Esophagus muscularis mucosa (tissue), 4 donors: ENCODE measurements at regions not wholly inside any gene's neighbourhood (a gene's known extent, or its start where the extent isn't known, plus 50 kb on each side); places are given as distances from the start of the nearest gene placed in this dataset.

ENCODE experiments used
- DNase-seq: peaks from one replicate; pipeline ENCODE4 v3.0.0-alpha.2; 2017; ENCODE audit errors: extremely low spot score
- H3K27ac ChIP-seq, 4 donors: fragments of 200-600 bp; sonication (generic); replicated peaks in 1 of 4; 1 replicate in 3 of 4; 2 replicates in 1 of 4; pipeline ENCODE4 v1.5.1; 2016 to 2019; ENCODE audit warnings: mild to moderate bottlenecking in 1 of 4
- H3K27me3 ChIP-seq, 4 donors: fragments of 200-600 bp; sonication (generic); one replicate each; pipeline versions ENCODE4 v1.5.1 to v1.6.0; 2016 to 2019
- H3K36me3 ChIP-seq, 4 donors: fragments of 200-600 bp; sonication (generic); one replicate each; pipeline ENCODE4 v1.5.1; 2016 to 2019
- H3K4me1 ChIP-seq, 4 donors: fragments of 200-600 bp; sonication (generic); one replicate each; pipeline ENCODE4 v1.5.1; 2016 to 2019
- H3K4me3 ChIP-seq, 4 donors: fragments of 200-600 bp; sonication (generic); 1 replicate in 2 of 4; 2 replicates in 2 of 4; pipeline ENCODE4 v1.5.1; 2016 to 2019; ENCODE audit warnings: mild to moderate bottlenecking in 4 of 4, moderate library complexity in 1 of 4
- H3K9me3 ChIP-seq, 4 donors: fragments of 200-600 bp; sonication (generic); 1 replicate in 3 of 4; 2 replicates in 1 of 4; pipeline ENCODE4 v1.5.1; 2016 to 2019
- EP300 ChIP-seq: sonication (generic); formaldehyde crosslinking; IDR thresholded peaks from one replicate; pipeline ENCODE4 v1.6.1; 2017; ENCODE audit warnings: antibody characterized with exemption
- POLR2A ChIP-seq: fragments of 450-650 bp; IDR thresholded peaks from one replicate; pipeline ENCODE4 v1.6.1; 2017; ENCODE audit warnings: antibody characterized with exemption, moderate library complexity, mild to moderate bottlenecking, low read depth
- POLR2AphosphoS5 ChIP-seq, 2 donors: sonication (generic); formaldehyde crosslinking; IDR thresholded peaks; one replicate each; pipeline ENCODE4 v1.6.1; 2017; ENCODE audit warnings: antibody characterized with exemption in 2 of 2
- WGBS: methylation state at CpG from one replicate; pipeline ENCODE4 v1.1.5; 2018; 5-methylcytosine and 5-hydroxymethylcytosine counted together
- intact Hi-C: fragments of 100-400 bp; cut with DNase I; formaldehyde crosslinking; loops from one replicate; pipeline ENCODE4 v1.15.1; 2023
- TF ChIP-seq, protein P1 (sequence below), 3 experiments: fragments of 200-600 bp in 2 of 3; fragments of 450-650 bp in 1 of 3; sonication (generic) in 2 of 3; IDR thresholded peaks; one replicate each; pipeline ENCODE4 v1.5.1; 2017 to 2019; ENCODE audit warnings: antibody characterized with exemption in 3 of 3, mild to moderate bottlenecking in 2 of 3, moderate library complexity in 1 of 3

DNA sequence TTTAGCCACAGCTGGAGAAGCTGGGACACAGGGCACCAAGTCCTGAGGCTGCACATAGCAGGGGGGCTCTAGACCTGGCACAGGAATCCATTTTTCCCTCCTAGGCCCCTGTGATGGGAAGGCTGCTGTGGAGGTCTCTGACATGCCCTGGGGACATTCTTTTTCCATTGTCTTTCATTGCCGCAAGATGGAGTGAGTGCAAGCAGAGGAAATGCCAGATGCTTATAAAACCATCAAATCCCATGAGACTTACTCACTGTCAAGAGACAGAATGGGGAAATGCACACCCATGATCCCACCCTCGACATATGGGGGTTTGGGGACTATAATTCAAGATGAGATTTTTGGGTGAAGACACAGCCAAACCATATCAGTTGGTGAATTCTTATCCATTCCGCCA, 94.7 kb upstream of the FERD3L start:
- Histone ChIP-seq H3K4me1 (no peaks in the 10 kb centered on the region), H3K4me3 (no peak overlapping the region), H3K36me3 (no peaks in the 10 kb centered on the region), H3K27me3 (no peaks in the 10 kb centered on the region), H3K9me3 (peaks cover 0 to 23% (median 12%) of the 10 kb centered on the region in 4 donors), H3K27ac (no peak overlapping the region)
- no peak for DNase-seq
- intact Hi-C loops: no loop called here
- TF ChIP-seq POLR2AphosphoS5 (IDR thresholded peaks at IDR 0.05) (no peak), POLR2A (no peak), EP300 (no peak)
- TF ChIP-seq, protein P1, sequence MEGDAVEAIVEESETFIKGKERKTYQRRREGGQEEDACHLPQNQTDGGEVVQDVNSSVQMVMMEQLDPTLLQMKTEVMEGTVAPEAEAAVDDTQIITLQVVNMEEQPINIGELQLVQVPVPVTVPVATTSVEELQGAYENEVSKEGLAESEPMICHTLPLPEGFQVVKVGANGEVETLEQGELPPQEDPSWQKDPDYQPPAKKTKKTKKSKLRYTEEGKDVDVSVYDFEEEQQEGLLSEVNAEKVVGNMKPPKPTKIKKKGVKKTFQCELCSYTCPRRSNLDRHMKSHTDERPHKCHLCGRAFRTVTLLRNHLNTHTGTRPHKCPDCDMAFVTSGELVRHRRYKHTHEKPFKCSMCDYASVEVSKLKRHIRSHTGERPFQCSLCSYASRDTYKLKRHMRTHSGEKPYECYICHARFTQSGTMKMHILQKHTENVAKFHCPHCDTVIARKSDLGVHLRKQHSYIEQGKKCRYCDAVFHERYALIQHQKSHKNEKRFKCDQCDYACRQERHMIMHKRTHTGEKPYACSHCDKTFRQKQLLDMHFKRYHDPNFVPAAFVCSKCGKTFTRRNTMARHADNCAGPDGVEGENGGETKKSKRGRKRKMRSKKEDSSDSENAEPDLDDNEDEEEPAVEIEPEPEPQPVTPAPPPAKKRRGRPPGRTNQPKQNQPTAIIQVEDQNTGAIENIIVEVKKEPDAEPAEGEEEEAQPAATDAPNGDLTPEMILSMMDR (IDR thresholded peaks at IDR 0.05): no peak
- WGBS: 86% methylated on average over 3 of the region's 3 CpGs

DNA sequence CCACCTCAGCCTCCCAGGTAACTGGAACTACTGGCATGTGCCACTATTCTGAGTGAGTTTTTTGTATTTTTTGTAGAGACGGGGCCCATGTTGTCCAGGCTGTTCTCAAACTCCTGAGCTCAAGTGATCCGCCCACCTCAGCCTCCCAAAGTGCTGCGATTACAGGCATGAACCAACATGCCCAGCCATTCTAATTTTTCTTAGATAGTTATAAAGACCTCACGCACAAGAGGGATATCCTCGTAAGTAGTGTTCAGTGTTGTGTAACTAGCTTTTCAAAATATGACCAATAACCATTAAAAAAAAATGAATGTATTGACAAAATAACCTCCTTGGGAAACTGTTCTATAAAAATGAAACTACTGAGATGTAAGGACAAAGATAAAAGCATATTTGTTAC, 90.5 kb upstream of the FERD3L start:
- Histone ChIP-seq H3K36me3 (no peaks in the 10 kb centered on the region), H3K4me3 (no peak overlapping the region), H3K9me3 (peaks cover 0 to 12% (median 10%) of the 10 kb centered on the region in 4 donors), H3K27me3 (no peaks in the 10 kb centered on the region), H3K27ac (no peak overlapping the region), H3K4me1 (no peaks in the 10 kb centered on the region)
- 90% methylated on average over 5 of the region's 5 CpGs for whole genome bisulfite sequencing
- intact Hi-C loops: no loop called here
- no peak for DNase-seq
- TF ChIP-seq POLR2AphosphoS5 (IDR thresholded peaks at IDR 0.05): no peak
- TF ChIP-seq, protein P1 (IDR thresholded peaks at IDR 0.05): no peak
- no peak for TF ChIP-seq POLR2A
- no peak for TF ChIP-seq EP300

DNA sequence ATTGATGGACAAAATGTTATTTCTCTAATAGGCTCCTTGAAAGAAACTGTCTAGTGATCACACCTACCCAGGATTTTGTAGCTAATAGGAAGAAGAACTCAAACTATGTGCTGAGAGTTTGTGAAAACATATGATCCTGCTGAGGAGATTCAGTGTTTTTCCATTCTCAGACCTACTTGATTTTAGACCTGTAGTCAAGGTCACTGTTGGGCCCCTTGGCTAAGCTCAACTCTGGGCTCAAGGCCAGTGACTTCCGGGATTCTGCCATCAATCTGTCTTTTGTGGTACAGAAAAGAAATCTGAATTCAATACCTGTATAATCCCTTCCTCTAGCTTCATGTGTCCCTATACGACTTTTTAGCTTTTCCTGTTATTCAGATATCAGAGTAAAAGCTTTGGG, 79.7 kb upstream of the FERD3L start:
- no peaks in the 10 kb centered on the region for H3K27me3 ChIP-seq
- no peak for DNase-seq
- no peaks in the 10 kb centered on the region for H3K36me3 ChIP-seq
- H3K4me3 ChIP-seq: no peak overlapping the region
- no peak overlapping the region for H3K27ac ChIP-seq
- TF ChIP-seq POLR2A (no peak), EP300 (no peak), POLR2AphosphoS5 (IDR thresholded peaks at IDR 0.05) (no peak)
- TF ChIP-seq, protein P1 (IDR thresholded peaks at IDR 0.05): no peak
- intact Hi-C loops: no loop called here
- WGBS: 34% methylated on average over 2 of the region's 2 CpGs
- H3K4me1 ChIP-seq: no peaks in the 10 kb centered on the region
- no peaks in the 10 kb centered on the region for H3K9me3 ChIP-seq

DNA sequence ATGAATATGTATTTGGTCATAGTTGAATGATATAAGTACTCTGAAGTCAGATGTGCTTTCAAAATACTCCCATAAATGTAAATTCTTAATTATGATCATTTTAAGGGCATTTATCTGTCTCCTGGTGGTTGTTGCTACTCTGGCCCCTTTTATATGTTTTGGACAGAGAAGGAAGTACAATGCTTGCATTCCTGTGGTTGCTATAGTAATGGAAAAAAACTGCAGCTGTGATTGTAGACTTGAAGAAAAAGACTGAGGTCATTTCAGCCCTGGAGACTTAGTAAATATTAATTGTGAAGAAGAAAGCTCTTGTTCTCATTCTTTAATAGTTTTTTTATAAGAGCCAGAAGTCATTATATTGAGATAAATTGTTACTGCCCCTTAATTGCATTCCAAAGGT, 70.2 kb upstream of the FERD3L start:
- TF ChIP-seq POLR2A (no peak), POLR2AphosphoS5 (IDR thresholded peaks at IDR 0.05) (no peak), EP300 (no peak)
- TF ChIP-seq, protein P1 (IDR thresholded peaks at IDR 0.05): no peak
- Histone ChIP-seq H3K27ac (no peak overlapping the region), H3K4me1 (no peaks in the 10 kb centered on the region), H3K36me3 (no peaks in the 10 kb centered on the region), H3K9me3 (no peaks in the 10 kb centered on the region), H3K27me3 (no peaks in the 10 kb centered on the region), H3K4me3 (no peak overlapping the region)
- intact Hi-C loops: no loop called here
- no peak for DNase-seq

DNA sequence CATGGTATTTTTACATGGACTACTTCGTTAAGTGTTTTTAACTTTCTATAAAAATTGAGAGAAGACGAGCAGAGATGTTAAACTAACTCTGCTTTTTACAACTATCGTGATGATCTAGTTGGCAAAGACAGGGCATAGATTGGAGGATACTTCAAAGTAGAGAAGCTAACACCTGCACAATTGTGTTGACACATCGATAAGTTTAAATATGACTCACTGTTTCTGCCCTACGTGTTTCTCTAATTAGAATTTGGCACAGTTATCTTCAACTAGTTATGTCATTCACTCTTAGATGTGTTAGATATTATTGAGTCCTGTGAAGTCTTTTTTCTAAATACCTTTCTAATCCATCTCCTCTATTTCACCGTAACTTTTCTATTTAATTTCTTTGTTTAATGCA, 68.5 kb upstream of the FERD3L start:
- WGBS: 57% methylated on average over 6 of the region's 6 CpGs
- Histone ChIP-seq H3K27ac (no peak overlapping the region), H3K36me3 (no peaks in the 10 kb centered on the region), H3K4me3 (no peak overlapping the region), H3K9me3 (no peaks in the 10 kb centered on the region), H3K4me1 (no peaks in the 10 kb centered on the region), H3K27me3 (no peaks in the 10 kb centered on the region)
- no peak for TF ChIP-seq POLR2A
- TF ChIP-seq, protein P1 (IDR thresholded peaks at IDR 0.05): no peak
- no peak for TF ChIP-seq EP300
- TF ChIP-seq POLR2AphosphoS5 (IDR thresholded peaks at IDR 0.05): no peak
- intact Hi-C loops: no loop called here
- no peak for DNase-seq
